HG03354 (cell line): ENCODE measurements at regions not wholly inside any gene's neighbourhood (a gene's known extent, or its start where the extent isn't known, plus 50 kb on each side); places are given as distances from the start of the nearest gene placed in this dataset.
"Not testable (repeated sequence)": the region's sequence is repeated elsewhere in the genome, so short reads cannot be mapped to it uniquely, and the experiment has no call there.

Experiments used
- ATAC-seq: cut with Tn5 transposase; IDR thresholded peaks from one replicate; pipeline ENCODE4 v1.9.1; 2021; ENCODE audit warnings: mild to moderate bottlenecking; ENCODE audit not compliant: unreplicated experiment, poor library complexity, severe bottlenecking

- ATAC-seq = no peak
Measured at GRCh38 chr4:181890911-181891310, 352.3 kb upstream of the TENM3 start.

- no peak for ATAC-seq
Measured at GRCh38 chr4:181896614-181897013, 346.6 kb upstream of the TENM3 start.

- ATAC-seq = no peak
Measured at GRCh38 chr4:181897935-181898334, 345.3 kb upstream of the TENM3 start.

DNA sequence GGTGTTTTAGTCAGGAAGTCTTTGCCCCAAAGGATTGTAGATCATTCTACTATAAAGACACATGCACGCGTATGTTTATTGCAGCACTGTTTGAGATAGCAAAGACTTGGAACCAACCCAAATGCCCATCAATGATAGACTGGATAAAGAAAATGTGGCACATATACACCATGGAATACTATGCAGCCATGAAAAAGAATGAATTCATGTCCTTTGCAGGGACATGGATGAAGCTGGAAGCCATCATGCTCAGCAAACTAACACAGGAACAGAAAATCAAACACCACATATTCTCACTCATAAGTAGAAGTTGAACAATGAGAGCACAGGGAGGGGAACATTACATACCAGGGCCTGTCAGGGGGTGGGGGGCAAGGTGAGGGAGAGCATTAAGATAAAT, 340.8 kb upstream of the TENM3 start:
- not testable (repeated sequence) for ATAC-seq

DNA sequence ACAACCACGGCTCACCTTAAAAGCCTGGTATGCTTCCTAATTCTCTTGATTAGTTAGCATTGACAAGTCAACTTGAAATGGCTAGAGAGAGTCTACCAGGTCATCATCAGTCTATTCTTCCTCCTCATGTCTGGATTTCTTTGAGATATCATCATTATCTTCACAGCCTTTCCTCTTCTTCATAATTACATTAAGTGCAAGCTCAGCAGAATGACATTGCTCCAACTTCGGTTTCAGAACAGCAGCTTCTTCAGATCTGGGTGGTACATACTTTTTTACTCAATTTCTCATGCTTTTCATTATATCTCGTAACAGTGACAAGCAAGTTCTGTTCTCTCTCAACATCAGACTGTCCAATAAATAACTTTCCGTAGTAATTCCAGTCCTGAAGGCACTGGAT, 337.5 kb upstream of the TENM3 start:
- ATAC-seq = no peak

GRCh38 chr4:181908168-181908567, 335.0 kb upstream of the TENM3 start:
- ATAC-seq = no peak

- ATAC-seq = no peak
Measured at GRCh38 chr4:181909368-181909767, 333.8 kb upstream of the TENM3 start.

- ATAC-seq = no peak
Measured at GRCh38 chr4:181911420-181911819, 331.8 kb upstream of the TENM3 start.

- no peak for ATAC-seq
Measured at GRCh38 chr4:181933471-181933870, 309.7 kb upstream of the TENM3 start.

DNA sequence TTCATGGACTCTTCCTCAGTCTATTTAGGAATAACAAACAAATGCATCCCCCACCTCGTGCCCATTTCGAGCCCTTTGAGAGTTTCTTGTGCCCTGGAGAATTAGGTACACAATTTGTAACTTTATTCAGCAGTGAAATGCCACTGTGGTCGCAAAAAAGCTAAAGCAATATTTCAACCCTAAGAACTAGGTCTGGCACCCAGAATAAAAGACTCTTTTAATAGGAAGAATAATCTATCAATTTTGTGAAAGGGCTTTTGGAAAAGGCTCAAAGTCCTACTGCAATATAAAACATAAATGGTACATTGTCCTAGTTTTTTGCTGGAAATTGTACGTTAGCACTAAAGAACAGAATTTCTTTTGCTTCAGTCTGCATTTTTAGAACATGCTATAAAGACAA, 304.6 kb upstream of the TENM3 start:
- ATAC-seq = no peak

DNA sequence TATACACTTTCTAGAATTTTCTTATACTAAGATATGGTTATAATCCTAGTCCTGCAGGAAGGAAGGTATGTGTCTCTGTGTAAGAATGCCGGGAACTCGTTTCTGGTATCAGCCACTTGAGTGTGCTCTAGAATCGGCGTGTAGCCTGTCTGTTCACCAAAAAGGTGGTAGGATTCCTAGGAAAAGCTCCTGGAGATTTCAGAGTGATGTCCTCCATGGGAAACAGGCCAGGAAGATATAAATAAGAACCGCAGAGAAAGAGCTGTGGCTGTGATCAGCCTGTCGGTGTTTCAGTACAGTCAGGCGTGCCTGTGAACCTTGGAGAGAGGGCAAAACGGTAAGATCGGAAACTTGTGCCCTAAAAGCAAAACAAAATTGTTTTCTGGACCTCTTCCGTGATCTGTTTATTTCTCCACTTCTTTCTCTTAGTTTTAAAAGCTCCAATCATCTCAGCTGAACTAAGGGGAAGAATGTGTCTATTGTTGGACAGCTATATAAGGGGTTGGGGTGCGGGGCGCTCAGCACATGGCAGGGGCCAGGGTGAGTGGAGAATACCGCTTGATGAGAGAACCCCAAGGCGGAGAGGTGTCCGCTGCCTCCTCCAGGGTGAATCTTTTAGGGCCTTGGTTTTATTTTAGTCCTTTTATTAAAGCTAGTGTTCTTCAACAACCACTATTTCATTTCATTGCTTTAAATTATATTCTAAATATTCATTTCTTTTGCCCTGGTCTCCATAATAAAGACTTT, 303.8 kb upstream of the TENM3 start:
- no peak for ATAC-seq

DNA sequence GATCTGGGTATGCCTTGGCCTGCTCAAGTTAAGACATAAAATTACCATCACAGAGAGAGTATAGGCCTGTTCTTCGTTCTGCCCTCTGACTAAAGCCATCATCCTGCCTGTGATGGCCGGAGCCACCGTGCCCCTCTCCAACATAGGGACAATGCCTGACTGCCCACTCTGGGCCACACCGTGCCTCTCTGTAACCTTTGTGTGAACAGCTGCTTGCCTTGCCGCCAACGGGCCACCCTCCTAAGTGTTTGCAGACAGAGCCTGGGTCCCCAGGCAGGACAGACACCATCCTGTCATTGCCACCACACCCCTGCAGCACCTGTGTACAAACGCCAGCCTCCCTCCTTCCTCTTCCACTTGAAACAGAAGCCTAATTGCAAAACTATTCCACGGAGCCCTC, 298.7 kb upstream of the TENM3 start:
- no peak for ATAC-seq

- no peak for ATAC-seq
Measured at GRCh38 chr4:181946902-181947301, 296.3 kb upstream of the TENM3 start.

DNA sequence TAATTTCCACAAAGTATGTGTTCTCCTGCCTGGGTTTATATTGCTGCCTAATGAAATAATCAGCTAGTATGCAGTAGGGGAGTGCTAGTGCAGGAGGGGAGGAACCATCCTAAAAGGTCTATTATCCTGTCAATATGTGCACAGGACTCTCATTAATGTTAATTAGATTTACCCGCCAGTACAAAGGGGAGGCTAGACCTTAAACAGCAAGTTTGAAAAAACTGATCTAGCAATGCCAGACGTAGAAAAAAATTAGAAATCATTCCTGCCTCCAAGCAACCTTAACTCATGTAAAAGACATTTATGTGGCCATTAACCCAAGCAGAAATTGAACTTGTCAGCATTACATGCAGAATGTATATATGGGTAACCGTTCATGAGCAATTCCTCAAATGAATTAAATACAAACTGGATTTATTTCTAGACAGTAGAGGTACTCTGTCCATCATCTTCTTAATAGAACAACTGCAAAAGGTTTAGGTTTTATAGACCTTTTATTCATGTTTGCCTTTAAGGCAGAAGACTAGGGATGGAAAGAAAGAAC, 294.3 kb upstream of the TENM3 start:
- no peak for ATAC-seq

GRCh38 chr4:181949704-181950312, 293.4 kb upstream of the TENM3 start:
- no peak for ATAC-seq

DNA sequence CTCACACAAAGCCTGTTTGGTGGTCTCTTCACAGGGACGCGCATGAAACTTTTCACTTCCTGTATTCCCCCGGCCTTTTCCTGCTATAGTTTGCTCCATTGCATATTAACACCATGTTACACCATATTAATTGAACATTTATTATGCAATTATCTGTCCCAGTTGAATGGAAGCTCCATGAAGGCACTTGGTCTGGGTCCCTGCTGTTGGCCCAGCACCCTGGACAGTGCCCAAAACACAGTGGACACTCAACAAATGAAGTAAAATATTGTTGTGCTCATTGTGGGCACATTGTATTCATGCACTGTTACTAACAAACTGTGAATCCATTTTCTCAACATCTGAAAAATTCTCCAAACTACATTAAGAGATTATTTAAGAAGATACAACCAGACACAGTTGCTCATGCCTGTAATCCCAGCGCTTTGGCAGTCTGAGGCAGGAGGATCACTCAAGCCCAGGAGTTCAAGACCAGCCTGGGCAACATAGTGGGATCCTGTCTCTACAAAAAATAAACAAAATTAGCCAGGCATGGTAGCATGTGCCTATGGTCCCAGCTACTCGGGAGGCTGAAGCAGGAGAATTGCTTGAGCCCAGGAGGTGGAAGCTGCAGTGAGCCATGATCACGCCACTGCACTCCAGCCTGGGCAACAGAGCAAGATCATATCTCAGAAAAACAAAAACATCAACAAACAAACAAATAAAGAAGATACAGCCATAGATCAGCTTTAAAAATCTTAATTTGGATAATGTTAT, 292.7 kb upstream of the TENM3 start:
- no peak for ATAC-seq

DNA sequence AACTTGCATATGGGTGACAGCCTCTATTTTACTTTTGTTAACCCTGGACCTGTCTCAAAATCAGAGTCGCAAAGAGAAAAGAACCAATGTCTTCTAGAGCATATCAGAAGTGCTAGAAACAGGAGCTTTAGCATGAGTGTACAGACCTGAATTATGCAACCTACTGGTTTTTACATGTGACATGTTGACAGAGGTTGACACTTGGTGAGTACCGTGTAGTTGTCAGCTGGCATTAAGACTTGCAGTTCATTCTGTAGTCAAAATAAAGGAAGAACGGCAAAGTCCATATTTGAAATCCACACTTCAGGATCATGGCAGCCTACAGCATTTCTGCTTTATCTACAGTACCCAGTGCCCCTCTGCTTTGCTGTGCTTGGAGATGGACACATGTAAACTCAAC, 291.9 kb upstream of the TENM3 start:
- no peak for ATAC-seq

GRCh38 chr4:181952478-181952877, 290.7 kb upstream of the TENM3 start:
- no peak for ATAC-seq

- no peak for ATAC-seq
Measured at GRCh38 chr4:181956512-181956911, 286.7 kb upstream of the TENM3 start.

DNA sequence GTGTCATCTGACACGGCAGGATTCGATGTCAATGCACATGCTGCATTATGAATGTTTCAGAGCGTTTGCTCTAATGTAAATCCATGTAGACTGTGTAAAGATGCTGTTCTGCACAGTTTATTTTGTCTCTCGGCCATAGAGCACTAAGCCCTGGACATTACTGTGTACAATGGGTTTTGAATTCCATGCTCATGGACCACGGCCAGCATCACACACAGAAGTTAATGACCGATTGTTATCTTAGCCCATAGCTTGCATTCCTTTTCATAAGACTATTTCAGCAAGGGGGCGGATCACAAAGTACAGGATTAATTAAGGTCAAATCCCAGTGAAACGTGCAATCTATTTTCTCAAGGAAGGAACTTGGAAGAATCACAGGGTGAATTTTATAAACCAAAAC, 286.1 kb upstream of the TENM3 start:
- ATAC-seq = no peak

- ATAC-seq = no peak
Measured at GRCh38 chr4:181958446-181958845, 284.8 kb upstream of the TENM3 start.
